PC-3 (cell line): ENCODE measurements at regions not wholly inside any gene's neighbourhood (a gene's known extent, or its start where the extent isn't known, plus 50 kb on each side); places are given as distances from the start of the nearest gene placed in this dataset.
A peak's percentile ranks its signal among the peaks of the same experiment; 100 is the strongest.

Experiments
- ATAC-seq: fragments of 200-7000 bp; cut with Tn5 transposase; 2 replicates; pipeline ENCODE4 v1.9.1; 2020; ENCODE audit warnings: mild to moderate bottlenecking, moderate library complexity
- BruUV-seq: library from RNA; stranded (reverse); fragments of 400-500 nt; replicated peaks from 2 replicates; lab custom pipeline; 2021; lab: Mats Ljungman, UMichigan
- CTCF ChIA-PET: fragments of 300-600 bp; sonication (Branson Sonifier 250); formaldehyde crosslinking; loops from one replicate; lab custom pipeline; 2022; ENCODE audit warnings: antibody characterized with exemption; lab: Charles Lee
- POLR2A ChIA-PET: fragments of 300-600 bp; sonication (Branson Sonifier 250); formaldehyde crosslinking; loops from one replicate; lab custom pipeline; 2022; ENCODE audit warnings: antibody characterized with exemption; ENCODE audit not compliant: unreplicated experiment; lab: Charles Lee
- DNase-seq: peaks from one replicate; pipeline ENCODE4 v3.0.0-alpha.2; 2015
- H2AFZ ChIP-seq: fragments of 300-600 bp; sonication (generic); 2 replicates; pipeline ENCODE4 v1.6.0; 2016; ENCODE audit warnings: antibody characterized with exemption, low read length
- H3F3A ChIP-seq: fragments of 300-600 bp; sonication (generic); one replicate; pipeline ENCODE4 v1.6.0; 2017; ENCODE audit warnings: antibody characterized with exemption, low read length, control low read depth, mild to moderate bottlenecking; ENCODE audit not compliant: unreplicated experiment
- H3K27ac ChIP-seq: fragments of 300-600 bp; sonication (generic); 2 replicates; pipeline ENCODE4 v1.5.1; 2016; ENCODE audit warnings: mild to moderate bottlenecking, low read length
- H3K27me3 ChIP-seq: fragments of 300-600 bp; sonication (generic); 2 replicates; pipeline ENCODE4 v1.6.1; 2016; ENCODE audit warnings: low read length, mixed read lengths
- H3K36me3 ChIP-seq: fragments of 300-600 bp; sonication (generic); 2 replicates; pipeline ENCODE4 v1.6.1; 2016; ENCODE audit warnings: low read depth, mixed run types, low read length, mixed read lengths
- H3K4me1 ChIP-seq: fragments of 300-600 bp; sonication (generic); 2 replicates; pipeline ENCODE4 v1.5.1; 2016; ENCODE audit warnings: low read length; ENCODE audit not compliant: insufficient read depth
- H3K4me2 ChIP-seq: fragments of 300-600 bp; sonication (generic); 2 replicates; pipeline ENCODE4 v1.6.0; 2016; ENCODE audit warnings: low read length
- H3K4me3 ChIP-seq: fragments of 300-600 bp; sonication (generic); 2 replicates; pipeline ENCODE4 v1.5.1; 2016; ENCODE audit warnings: mild to moderate bottlenecking, low read length, mixed read lengths
- H3K79me2 ChIP-seq: fragments of 300-600 bp; sonication (generic); 2 replicates; pipeline ENCODE4 v1.6.1; 2017; ENCODE audit warnings: low read length, mixed read lengths
- H3K9ac ChIP-seq: fragments of 300-600 bp; sonication (generic); 2 replicates; pipeline ENCODE4 v1.6.0; 2016; ENCODE audit warnings: mild to moderate bottlenecking, low read length
- H3K9me2 ChIP-seq: fragments of 300-600 bp; sonication (generic); replicated peaks from 2 replicates; pipeline ENCODE4 v1.6.1; 2016; ENCODE audit warnings: mixed run types, low read length, mixed read lengths
- H3K9me3 ChIP-seq: fragments of 300-600 bp; sonication (generic); 2 replicates; pipeline ENCODE4 v1.6.1; 2016; ENCODE audit warnings: low read length, mixed read lengths
- H4K20me1 ChIP-seq: fragments of 300-600 bp; sonication (generic); 2 replicates; pipeline ENCODE4 v1.6.1; 2016; ENCODE audit warnings: low read length, mixed read lengths
- EZH2 ChIP-seq: fragments of 300-600 bp; sonication (generic); IDR thresholded peaks from one replicate; pipeline ENCODE4 v1.6.1; 2017; ENCODE audit warnings: antibody characterized with exemption, mild to moderate bottlenecking, low read length; ENCODE audit not compliant: unreplicated experiment
- EZH2phosphoT487 ChIP-seq: fragments of 300-600 bp; sonication (generic); IDR thresholded peaks from 2 replicates; pipeline ENCODE4 v1.6.1; 2018; ENCODE audit warnings: mild to moderate bottlenecking, antibody characterized with exemption, low read length, borderline replicate concordance
- intact Hi-C: fragments of 100-400 bp; cut with micrococcal nuclease; formaldehyde crosslinking; loops from 2 replicates; pipeline ENCODE4 v1.9.0; 2023
- TF ChIP-seq, protein P1 (sequence below): fragments of 300-600 bp; sonication (generic); conservative IDR thresholded peaks from 2 replicates; pipeline ENCODE4 v1.5.1; 2017; ENCODE audit warnings: antibody characterized with exemption, low read depth, mild to moderate bottlenecking, low read length

DNA sequence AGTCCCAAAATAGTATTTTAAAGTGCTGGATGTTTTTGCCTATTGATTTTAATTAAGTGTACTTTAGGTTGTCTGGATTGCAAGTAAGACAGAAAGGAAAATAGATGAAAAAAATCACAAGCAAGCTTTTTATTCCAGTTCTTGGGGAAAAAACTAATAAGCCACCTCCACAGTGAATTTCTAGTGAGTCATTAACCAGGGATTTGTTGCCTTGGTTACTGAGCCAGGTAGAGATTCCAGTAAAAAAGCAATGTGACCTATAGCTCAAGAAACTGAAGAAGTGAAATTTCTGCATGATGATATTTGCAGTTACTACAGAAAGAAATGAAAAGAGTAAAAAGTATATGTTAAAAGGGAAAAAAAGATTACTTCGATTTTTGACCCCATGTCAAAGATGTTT lies 160.6 kb downstream of the METTL4 start:
- POLR2A ChIA-PET: interaction anchor here (0.6 kb wide), 2 partner anchors 85 to 164 kb away, joined by 3 to 5 read pairs; no protein-coding TSS in a partner anchor
- Histone ChIP-seq H2AFZ (no peak overlapping the region), H3K9me3 (no peaks in the 10 kb centered on the region), H3K27ac (peak overlapping the region; percentile 91), H3K4me2 (peak overlapping the region; percentile 78), H3K27me3 (no peaks in the 10 kb centered on the region), H3K36me3 (no peaks in the 10 kb centered on the region), H3K4me1 (peaks cover 40% of the 10 kb centered on the region), H3K79me2 (no peaks in the 10 kb centered on the region), H3K4me3 (peak overlapping the region; percentile 38; the same call in 1 of the 2 replicates), H3K9me2 (no peaks in the 10 kb centered on the region), H3K9ac (peak overlapping the region; percentile 48), H4K20me1 (no peaks in the 10 kb centered on the region), H3F3A (peaks cover 11% of the 10 kb centered on the region)
- DNase-seq: peak; percentile 83
- intact Hi-C loops: loop anchor here (1.0 to 5.0 kb wide), 3 partner anchors 105 to 132 kb away; no protein-coding TSS in a partner anchor
- ATAC-seq: peak; percentile 68
- no TSS peak for BruUV-seq
- no peak for TF ChIP-seq EZH2phosphoT487
- TF ChIP-seq, protein P1, sequence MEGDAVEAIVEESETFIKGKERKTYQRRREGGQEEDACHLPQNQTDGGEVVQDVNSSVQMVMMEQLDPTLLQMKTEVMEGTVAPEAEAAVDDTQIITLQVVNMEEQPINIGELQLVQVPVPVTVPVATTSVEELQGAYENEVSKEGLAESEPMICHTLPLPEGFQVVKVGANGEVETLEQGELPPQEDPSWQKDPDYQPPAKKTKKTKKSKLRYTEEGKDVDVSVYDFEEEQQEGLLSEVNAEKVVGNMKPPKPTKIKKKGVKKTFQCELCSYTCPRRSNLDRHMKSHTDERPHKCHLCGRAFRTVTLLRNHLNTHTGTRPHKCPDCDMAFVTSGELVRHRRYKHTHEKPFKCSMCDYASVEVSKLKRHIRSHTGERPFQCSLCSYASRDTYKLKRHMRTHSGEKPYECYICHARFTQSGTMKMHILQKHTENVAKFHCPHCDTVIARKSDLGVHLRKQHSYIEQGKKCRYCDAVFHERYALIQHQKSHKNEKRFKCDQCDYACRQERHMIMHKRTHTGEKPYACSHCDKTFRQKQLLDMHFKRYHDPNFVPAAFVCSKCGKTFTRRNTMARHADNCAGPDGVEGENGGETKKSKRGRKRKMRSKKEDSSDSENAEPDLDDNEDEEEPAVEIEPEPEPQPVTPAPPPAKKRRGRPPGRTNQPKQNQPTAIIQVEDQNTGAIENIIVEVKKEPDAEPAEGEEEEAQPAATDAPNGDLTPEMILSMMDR: no peak
- TF ChIP-seq EZH2: no peak
- CTCF ChIA-PET: interaction anchor here (0.6 kb wide), 1 partner anchor 112 kb away, joined by 3 read pairs; no protein-coding TSS in a partner anchor

DNA sequence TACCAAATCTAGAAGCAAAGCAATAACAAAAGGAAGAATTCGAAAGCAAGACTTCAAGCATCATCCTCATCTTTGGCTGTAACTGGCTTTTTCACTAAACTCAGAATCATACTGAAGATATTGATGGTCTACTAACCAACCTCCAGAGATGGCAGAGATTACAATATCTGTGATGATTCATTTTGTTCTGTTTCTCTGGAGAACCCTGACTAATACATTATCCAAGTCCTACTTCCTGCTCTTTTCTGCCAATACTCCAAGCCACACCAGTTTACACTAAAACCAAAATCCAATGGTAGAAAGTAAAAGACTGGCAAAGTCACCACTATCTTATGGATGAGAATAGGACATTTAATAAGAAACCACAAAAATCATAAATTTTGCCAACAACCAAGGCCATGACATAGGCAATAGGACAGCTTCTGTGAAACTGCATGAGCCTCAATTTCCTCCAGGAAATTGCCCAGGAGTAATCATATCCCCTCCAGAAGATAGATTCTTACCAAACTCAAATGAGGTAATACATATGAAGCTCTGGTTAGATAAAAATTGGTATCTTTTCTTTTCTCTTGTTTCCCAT lies 159.8 kb downstream of the METTL4 start:
- H3K9ac ChIP-seq: peak overlapping the region; percentile 48

More for the DNA sequence above, 159.8 kb downstream of the METTL4 start:
- Histone ChIP-seq H3K27me3 (no peaks in the 10 kb centered on the region), H3K9me2 (no peaks in the 10 kb centered on the region), H3K36me3 (no peaks in the 10 kb centered on the region), H3K4me2 (peak overlapping the region; percentile 78), H3K9me3 (no peaks in the 10 kb centered on the region), H3F3A (peaks cover 11% of the 10 kb centered on the region), H4K20me1 (no peaks in the 10 kb centered on the region), H3K27ac (peak overlapping the region; percentile 91), H3K79me2 (no peaks in the 10 kb centered on the region), H3K4me3 (peak overlapping the region; percentile 38; the same call in 1 of the 2 replicates), H2AFZ (no peak overlapping the region), H3K4me1 (peaks cover 43% of the 10 kb centered on the region)
- POLR2A ChIA-PET: interaction anchor here (0.6 kb wide), 1 partner anchor 84 kb away, joined by 3 read pairs; no protein-coding TSS in a partner anchor
- CTCF ChIA-PET: no interaction called here
- ATAC-seq (peak; percentile 89), DNase-seq (peak; percentile 89)
- TF ChIP-seq EZH2 (no peak), EZH2phosphoT487 (no peak)
- TF ChIP-seq, protein P1: no peak
- BruUV-seq: no TSS peak
- intact Hi-C loops: loop anchor here (1.0 to 5.0 kb wide), 3 partner anchors 104 to 131 kb away; no protein-coding TSS in a partner anchor
